GM19238 (cell line): ENCODE measurements at regions not wholly inside any gene's neighbourhood (a gene's known extent, or its start where the extent isn't known, plus 50 kb on each side); places are given as distances from the start of the nearest gene placed in this dataset.
"Not testable (repeated sequence)": the region's sequence is repeated elsewhere in the genome, so short reads cannot be mapped to it uniquely, and the experiment has no call there.

Experiments used
- DNase-seq: peaks from one replicate; pipeline ENCODE4 v3.0.0; 2011; ENCODE audit warnings: low spot score; ENCODE audit not compliant: insufficient read length

DNA sequence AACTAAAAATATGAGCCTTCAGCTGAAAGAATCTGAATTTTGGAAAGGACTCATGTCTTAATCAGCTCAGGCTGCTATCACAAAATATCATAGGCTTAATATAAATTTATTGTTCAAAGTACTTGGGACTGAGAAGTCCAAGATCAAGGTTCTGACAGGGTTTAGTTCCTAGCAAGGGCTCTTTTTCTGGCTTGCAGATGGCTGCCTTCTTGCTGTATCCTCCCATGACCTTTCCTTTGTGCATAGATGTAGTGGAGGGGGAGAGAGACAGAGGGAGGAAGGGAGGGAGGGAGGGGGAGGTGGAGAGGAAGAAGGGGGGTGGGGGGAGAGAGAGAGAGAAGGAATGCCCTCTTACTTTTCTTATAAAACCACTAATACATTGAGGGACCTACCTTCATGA lies 306.8 kb upstream of the DDI1 start:
- DNase-seq = no peak

GRCh38 chr11:103730131-103730940 lies 306.1 kb upstream of the DDI1 start:
- DNase-seq = no peak

DNA sequence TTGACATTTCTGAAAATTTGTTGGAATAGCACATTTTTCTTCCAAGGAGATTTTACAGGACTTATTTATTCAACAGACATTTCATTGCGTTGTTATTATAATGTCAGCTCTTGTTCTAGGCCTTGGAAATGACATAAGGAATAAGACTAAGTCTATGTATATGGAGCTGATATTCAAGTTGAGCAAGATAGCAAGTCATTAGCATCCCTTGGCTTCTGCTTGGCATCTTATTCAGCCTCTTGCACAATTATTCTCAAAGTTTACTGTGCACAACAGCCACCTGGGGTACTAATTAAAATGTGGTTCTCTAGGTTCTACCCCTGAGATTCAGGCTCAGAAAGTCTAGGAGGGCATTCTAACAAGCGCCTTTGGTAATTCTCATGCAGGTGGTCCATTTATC lies 304.8 kb upstream of the DDI1 start:
- DNase-seq = no peak

DNA sequence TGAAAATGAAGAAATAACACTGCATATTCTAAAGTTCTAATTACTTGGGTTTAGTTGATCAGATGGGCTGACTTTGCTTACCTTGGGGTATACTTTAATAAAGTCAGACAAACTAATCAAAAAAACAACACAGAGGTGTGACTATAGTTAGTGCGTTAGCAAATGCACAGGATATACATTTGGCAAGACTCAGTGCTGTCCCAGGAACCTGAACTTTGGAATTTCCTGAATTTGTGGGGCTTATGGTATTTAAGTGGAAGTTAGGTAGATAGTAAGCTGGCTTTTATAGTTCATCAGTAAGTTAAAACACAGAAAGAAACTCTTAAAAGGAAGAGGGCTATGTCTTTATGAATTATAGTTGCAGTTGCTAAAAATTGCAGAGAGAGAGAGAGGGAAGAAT lies 302.6 kb upstream of the DDI1 start:
- no peak for DNase-seq

DNA sequence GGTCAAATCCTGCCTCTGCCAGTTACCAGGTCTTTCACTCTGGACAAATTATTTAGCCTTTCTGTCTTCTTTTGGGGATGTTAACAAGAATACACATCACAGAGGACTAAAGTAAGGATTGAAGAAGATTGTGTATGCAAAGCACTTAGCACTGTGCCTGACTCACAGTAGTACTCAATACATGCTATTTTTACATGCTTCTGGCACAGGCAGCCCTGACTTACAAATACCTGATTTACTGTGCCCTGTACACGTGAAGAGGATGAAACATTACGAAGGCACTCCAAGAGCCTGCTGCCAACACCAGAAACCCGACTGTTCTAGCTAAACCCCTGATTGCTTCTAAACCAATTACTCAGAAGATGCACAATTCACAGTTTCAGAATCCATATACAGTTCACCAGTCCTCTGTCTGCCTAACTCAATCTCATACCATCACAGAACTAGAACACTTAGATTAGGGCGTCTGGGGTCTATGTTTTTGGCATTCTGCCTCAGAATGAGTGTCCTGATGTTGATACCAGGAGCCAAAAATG lies 300.9 kb upstream of the DDI1 start:
- no peak for DNase-seq

DNA sequence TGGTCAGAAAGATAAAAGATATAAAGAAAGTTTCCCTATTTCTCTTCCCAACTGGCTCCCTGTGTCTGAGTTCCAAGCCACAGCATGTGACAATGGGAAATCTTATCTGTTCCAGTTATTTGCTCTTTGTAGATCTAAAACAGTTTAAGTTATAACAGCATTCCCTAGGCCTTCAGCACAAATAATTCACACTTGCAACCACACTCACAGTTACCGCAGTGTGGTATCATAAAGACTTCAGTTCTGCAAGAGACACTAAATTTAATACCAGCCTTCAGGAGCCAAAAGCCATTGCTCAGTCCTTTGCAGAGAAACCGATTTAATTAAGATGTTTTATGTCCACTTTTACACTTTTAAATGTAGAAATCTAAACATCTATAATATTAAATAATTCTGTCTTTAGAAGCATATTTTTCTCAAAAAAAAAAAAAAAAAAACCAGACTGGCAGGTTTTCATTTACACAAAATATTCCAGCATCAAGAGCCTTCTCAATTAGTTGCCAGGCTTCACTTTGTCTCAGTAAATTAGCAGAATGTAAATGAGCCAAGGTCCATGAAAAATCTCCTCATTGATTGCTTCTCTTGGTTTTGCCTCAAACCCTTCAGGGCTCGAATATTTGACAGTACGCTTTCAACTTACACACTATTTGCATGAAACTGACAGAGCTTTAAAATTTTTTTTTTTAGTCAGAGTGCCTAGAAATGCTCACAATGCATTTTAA lies 300.0 kb upstream of the DDI1 start:
- DNase-seq = no peak

DNA sequence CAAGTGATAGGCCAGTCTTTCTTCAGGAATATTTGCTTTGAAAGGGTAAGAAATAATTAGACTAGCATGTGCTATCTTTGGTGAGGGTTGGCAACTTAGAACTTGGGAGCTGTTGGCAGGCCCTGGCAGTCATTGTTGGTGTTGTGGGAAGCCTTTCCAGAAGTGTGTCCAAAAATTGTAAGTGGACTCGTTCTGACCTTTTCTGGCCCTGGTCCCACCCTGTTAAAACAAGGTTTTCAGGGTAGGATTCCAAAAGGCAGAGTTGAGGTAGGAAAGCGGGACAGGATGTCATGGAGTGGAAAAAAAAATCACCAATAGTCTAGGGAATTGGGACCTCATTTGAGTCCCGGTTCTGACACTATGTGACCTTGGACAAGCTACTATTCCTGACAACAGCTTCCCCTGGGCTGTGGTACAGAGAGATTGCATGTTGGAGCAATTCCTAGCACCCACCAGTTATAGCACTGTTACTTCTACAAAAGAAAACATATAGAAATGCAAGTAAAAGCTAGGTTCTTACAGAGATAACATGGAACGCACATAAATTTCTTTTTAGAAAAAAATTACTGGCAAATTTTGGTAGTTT lies 299.3 kb upstream of the DDI1 start:
- DNase-seq = no peak

DNA sequence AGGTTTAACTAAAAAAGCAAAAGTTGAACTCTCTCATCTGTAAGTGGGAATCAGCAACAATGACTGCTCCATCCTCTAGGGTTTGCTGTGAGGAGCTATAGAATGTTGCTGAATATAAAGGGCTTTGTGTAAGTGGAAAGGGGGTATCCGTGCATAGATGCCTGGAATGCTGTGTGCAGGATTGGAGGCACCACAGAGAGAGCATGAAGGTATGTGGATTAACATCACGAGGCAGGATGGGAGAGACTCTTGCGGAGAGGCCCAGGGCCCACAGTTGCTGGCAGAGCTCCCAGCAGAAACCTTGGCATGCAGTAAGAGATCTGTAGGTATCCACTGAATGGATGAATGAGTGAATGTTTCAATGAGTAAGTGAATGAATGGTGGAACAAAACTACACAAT lies 298.7 kb upstream of the DDI1 start:
- no peak for DNase-seq

- DNase-seq = not testable (repeated sequence)
These were observed 297.2 kb upstream of the DDI1 start for GRCh38 chr11:103739074-103739796.

GRCh38 chr11:103744496-103745153 lies 291.8 kb upstream of the DDI1 start:
- DNase-seq = no peak

DNA sequence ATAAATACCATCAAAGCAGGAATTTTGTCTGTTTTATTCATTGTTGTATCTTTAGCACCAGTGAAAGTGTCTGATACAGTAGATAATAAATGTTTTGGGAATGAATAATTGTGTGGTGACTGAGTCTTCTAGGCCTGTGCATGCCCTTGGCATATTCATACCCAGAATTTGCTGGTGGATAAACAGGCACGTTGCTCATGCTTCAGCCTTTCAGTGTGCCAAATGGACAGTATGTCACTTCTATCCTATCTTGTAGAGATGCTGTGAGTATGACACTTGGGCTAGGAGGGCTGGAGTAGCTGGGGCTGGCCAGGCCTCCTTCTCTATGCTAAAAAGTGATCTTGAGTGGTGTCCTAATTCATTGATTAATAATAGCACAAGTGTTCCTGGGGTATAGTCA lies 287.3 kb upstream of the DDI1 start:
- no peak for DNase-seq

DNA sequence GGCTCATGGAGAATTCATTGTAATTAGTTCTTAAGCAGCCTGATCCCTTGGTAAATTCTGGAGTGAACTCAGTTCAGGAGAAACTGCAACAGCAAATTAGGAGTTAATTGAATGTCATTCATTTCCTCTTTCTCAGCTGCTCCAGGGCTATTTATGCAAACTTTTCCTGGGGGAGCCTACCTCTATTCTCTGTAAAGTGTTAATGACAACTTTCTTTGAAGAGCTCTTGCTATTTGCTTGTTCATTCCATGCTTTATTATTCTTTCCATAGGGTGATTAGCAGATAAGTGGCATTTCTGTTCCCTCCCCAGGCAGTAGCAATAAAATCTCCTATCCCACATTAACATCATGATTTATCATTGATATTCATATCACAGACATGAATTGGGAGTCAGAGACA lies 267.6 kb upstream of the DDI1 start:
- DNase-seq = no peak

DNA sequence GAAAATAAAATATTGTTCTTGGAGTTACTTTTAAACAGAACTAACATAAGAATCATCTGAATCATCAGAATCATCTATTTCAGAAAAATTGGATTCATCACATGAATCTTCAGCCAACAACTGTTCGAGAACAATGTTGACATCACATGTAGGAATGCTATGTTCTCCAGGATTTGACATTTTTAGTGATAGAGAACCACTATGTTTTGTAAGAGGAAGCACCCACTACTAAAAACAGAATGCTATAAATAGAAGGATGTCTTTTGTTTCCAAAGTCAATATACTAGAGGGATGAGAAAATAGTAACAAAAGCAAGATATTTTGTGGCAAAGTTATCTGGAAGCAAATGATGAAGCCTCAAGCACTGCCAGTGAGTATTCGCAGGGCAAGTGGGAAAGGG lies 263.4 kb upstream of the DDI1 start:
- no peak for DNase-seq

- no peak for DNase-seq
These were observed 262.9 kb upstream of the DDI1 start for GRCh38 chr11:103773537-103773936.

GRCh38 chr11:103779054-103779453 lies 257.4 kb upstream of the DDI1 start:
- DNase-seq = no peak

GRCh38 chr11:103789952-103790351 lies 246.5 kb upstream of the DDI1 start:
- no peak for DNase-seq

- DNase-seq = no peak
These were observed 243.4 kb upstream of the DDI1 start for GRCh38 chr11:103792981-103793468.

DNA sequence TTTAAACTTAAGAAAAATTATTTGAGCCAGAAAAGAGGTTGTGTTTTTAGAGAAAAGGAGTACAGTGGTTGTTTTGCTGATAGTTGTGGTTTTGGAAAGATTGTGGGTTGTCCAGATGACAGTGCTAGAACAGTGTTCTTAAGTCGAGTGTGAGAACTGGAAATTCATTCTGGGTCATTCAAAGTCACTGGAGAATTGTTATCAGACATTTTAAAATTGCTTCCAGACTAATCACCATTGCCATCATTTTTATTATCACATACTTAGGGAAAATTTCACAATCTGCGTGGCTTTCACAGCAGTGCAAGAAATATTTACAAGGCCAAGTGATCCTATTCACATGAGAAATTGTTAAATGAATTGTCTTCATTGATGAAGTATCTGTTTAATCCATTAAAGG lies 242.2 kb upstream of the DDI1 start:
- no peak for DNase-seq

DNA sequence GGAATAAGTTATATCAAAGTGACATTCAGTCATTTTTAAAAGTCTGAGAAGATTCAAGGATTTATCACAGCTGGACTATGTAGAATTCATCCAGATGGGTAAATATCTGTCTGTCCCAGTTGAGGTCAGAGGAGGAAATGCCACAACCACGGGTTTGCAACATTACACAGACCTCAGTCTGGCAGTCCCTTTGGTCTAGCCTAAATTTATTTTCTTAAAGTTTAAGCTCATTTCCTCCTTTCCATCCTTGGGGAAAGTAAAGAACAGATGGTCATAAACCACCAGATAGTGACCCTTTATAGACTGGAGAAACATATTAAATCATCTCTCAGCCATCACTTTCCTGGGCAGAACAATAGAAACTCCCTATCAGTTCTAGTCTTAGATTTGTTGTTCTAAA lies 238.4 kb upstream of the DDI1 start:
- no peak for DNase-seq

GRCh38 chr11:103798446-103798845 lies 238.0 kb upstream of the DDI1 start:
- DNase-seq = no peak
